Aorta (tissue), 5 donors: ENCODE measurements at regions not wholly inside any gene's neighbourhood (a gene's known extent, or its start where the extent isn't known, plus 50 kb on each side); places are given as distances from the start of the nearest gene placed in this dataset.

ENCODE experiments used
- ATAC-seq: fragments of 200-7000 bp; cut with Tn5 transposase; one replicate; pipeline ENCODE4 v1.9.1; 2022; ENCODE audit warnings: moderate library complexity; ENCODE audit not compliant: low FRiP score
- DNase-seq, 2 donors: peaks; one replicate each; pipeline ENCODE4 v3.0.0-alpha.2; 2020
- H3K27ac ChIP-seq, 2 donors: one replicate each; pipeline ENCODE4 v1.5.1; 2013; ENCODE audit warnings: low read length in 2 of 2, mild to moderate bottlenecking in 2 of 2, moderate library complexity in 2 of 2, control low read depth in 1 of 2, inconsistent platforms in 1 of 2, low read depth in 1 of 2
- H3K27me3 ChIP-seq, 2 donors: one replicate each; pipeline ENCODE4 v1.6.1; 2013; ENCODE audit warnings: control low read depth in 1 of 2, low read length in 1 of 2, mild to moderate bottlenecking in 1 of 2, moderate library complexity in 1 of 2; ENCODE audit not compliant: insufficient read depth in 2 of 2, control insufficient read depth in 1 of 2
- H3K36me3 ChIP-seq, 2 donors: one replicate each; pipeline ENCODE4 v1.6.1; 2013; ENCODE audit warnings: control low read depth in 1 of 2, low read length in 1 of 2, mild to moderate bottlenecking in 1 of 2; ENCODE audit not compliant: insufficient read depth in 2 of 2, control insufficient read depth in 1 of 2
- H3K4me1 ChIP-seq, 2 donors: one replicate each; pipeline ENCODE4 v1.6.1; 2013; ENCODE audit warnings: low read length in 2 of 2, control low read depth in 1 of 2, mild to moderate bottlenecking in 1 of 2, moderate library complexity in 1 of 2; ENCODE audit not compliant: insufficient read depth in 2 of 2, control insufficient read depth in 1 of 2
- H3K4me3 ChIP-seq, 2 donors: one replicate each; pipeline ENCODE4 v1.5.1; 2013; ENCODE audit warnings: low read length in 2 of 2, control low read depth in 1 of 2, mild to moderate bottlenecking in 1 of 2
- H3K9me3 ChIP-seq: one replicate; pipeline ENCODE4 v1.6.1; 2013; ENCODE audit warnings: mild to moderate bottlenecking, low read length; ENCODE audit not compliant: control insufficient read depth
- WGBS, 2 donors: extraction: QIAGEN DNeasy Blood & Tissue Kit; methylation state at CpG; one replicate each; pipeline ENCODE4 v1.1.7; 2013; 5-methylcytosine and 5-hydroxymethylcytosine counted together
- intact Hi-C, 2 donors: fragments of 100-400 bp; cut with DNase I; formaldehyde crosslinking; loops; one replicate each; pipeline versions ENCODE4 v1.14.2 to v1.15.0; 2022
- donor health status: healthy with polysubstance abuse.
- donor health status: Bipolar disorder and iron deficiency.
- donor health status: DM: no; HTN: no; CAD: no.
- donor health status: DM: no; HTN: no; CAD: no.
- donor health status: DM: yes; HTN: yes; CAD: no.

DNA sequence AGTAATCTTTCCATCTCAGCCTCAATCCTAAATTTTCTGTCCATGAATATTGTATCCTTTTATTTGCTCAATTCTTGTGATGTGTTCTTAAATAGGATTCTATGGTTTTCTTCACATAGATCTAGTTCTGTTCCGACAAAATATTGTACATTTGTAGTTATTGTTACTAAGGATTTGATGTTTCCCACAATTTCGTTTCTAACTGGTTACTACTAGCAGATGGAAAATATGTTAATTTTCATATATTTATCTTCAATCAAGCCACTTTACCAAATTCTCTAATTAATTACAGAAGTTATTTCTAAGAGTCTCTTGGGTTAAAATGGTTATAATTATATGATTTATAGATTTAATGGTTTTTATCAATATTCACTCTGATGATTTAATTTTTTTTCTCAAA is 60.3 kb downstream of the SEC61B start:
- 95 to 97% methylated on average over 2 of the region's 2 CpGs for WGBS, 2 donors
- H3K4me1 ChIP-seq: no peaks in the 10 kb centered on the region
- intact Hi-C loops: no loop called here
- no peak for ATAC-seq
- no peaks in the 10 kb centered on the region for H3K27me3 ChIP-seq
- no peak for DNase-seq
- no peak overlapping the region for H3K27ac ChIP-seq
- no peaks in the 10 kb centered on the region for H3K36me3 ChIP-seq
- H3K9me3 ChIP-seq: no peaks in the 10 kb centered on the region
- H3K4me3 ChIP-seq: no peak overlapping the region

DNA sequence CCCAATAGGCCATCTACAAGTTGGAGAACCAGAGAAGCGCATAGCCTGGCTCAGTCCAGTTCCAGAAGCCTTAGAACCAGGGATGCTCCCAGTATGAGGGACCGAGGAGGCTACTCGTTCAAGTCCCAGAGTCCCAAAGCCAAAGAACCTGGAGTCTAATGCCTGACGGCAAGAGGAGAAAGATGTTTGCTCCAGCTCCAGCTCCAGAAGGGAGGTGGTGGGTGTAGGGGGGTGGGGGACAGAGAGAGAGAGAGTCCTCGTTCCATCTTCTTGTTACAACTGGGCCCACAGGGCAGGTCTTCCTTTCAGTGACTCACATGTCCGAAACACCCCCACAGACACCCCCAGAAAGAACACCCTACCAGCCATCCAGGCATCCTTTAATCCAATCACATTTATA is 63.9 kb downstream of the SEC61B start:
- Histone ChIP-seq H3K27me3 (no peaks in the 10 kb centered on the region), H3K9me3 (no peaks in the 10 kb centered on the region), H3K4me1 (no peaks in the 10 kb centered on the region), H3K4me3 (no peak overlapping the region), H3K36me3 (no peaks in the 10 kb centered on the region), H3K27ac (no peak overlapping the region)
- DNase-seq (no peak), ATAC-seq (no peak)
- 93% methylated on average over 6 of the region's 6 CpGs for WGBS, 2 donors
- intact Hi-C loops: no loop called here

DNA sequence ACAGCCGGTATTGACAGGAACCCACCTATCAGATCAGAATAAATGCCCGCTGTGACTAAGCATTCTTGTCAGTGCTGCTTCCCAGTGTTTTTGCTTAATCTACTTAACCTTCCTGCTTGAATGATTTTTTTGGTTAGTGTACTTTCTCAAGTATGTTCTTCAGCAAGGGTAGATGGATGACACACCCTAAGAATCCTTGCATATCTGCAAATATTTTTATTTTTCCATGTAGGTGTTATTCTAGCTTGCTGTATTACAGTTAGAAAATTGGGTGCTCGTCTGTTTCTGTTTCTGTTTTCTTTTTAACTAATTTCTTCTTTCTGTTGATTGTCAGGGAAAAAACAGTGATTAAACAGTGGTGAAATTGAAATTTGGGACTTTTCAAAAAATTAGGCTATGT is 64.5 kb downstream of the SEC61B start:
- no peak overlapping the region for H3K27ac ChIP-seq
- ATAC-seq: no peak
- H3K9me3 ChIP-seq: no peaks in the 10 kb centered on the region
- intact Hi-C loops: no loop called here
- no peaks in the 10 kb centered on the region for H3K36me3 ChIP-seq
- no peaks in the 10 kb centered on the region for H3K4me1 ChIP-seq
- no peak for DNase-seq
- H3K27me3 ChIP-seq: no peaks in the 10 kb centered on the region
- H3K4me3 ChIP-seq: no peak overlapping the region
- 85 to 86% methylated on average over 3 of the region's 3 CpGs for WGBS, 2 donors

DNA sequence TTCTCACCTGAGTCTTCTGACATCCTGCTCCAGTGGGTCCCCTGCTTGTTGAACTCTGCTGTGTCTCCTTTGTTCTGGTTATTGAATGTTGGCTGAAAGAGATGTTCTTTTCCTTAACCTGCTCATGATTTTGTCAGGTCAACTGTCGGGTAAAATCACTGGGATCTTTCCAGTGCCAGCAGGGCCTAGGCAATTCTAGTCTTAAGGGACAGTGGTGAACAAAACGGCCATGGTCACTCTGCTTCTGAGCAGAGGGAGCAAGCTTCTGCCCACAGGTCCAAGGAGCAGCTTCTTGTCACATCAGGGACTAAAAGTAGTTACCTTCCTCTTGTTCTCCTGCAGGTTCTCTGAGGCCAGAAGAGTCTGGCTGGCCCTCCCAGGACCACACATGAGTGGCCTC is 65.6 kb downstream of the SEC61B start:
- no peak for ATAC-seq
- H3K27me3 ChIP-seq: no peaks in the 10 kb centered on the region
- intact Hi-C loops: no loop called here
- 89 to 92% methylated on average over 2 of the region's 2 CpGs for WGBS, 2 donors
- no peak overlapping the region for H3K4me3 ChIP-seq
- no peak for DNase-seq
- H3K27ac ChIP-seq: no peak overlapping the region
- H3K36me3 ChIP-seq: no peaks in the 10 kb centered on the region
- H3K9me3 ChIP-seq: no peaks in the 10 kb centered on the region
- H3K4me1 ChIP-seq: no peaks in the 10 kb centered on the region

DNA sequence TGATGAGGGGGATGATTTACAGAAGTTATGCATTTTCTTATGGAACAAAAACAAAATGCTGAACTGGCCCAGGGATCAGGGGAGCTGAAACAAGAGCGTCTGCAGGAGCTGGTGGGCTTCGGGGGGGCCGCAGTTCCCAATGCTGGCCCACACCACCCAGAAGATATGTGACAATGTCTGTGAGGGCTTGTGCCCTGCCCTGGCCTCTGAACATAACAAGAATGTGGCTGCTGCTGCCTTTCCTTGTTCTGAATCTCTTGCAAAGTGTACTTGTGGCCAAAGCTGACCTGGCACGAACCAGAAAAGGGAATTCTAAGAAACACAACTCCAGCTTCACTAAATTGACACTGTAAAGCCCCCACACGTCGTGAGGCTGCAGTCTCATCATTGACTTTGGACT is 66.7 kb downstream of the SEC61B start:
- 55 to 70% methylated on average over 5 to 6 of the region's 6 CpGs for WGBS, 2 donors
- intact Hi-C loops: no loop called here
- no peak overlapping the region for H3K27ac ChIP-seq
- DNase-seq (no peak), ATAC-seq (no peak)
- no peaks in the 10 kb centered on the region for H3K9me3 ChIP-seq
- H3K27me3 ChIP-seq: no peaks in the 10 kb centered on the region
- H3K4me3 ChIP-seq: no peak overlapping the region
- no peaks in the 10 kb centered on the region for H3K36me3 ChIP-seq
- no peaks in the 10 kb centered on the region for H3K4me1 ChIP-seq

DNA sequence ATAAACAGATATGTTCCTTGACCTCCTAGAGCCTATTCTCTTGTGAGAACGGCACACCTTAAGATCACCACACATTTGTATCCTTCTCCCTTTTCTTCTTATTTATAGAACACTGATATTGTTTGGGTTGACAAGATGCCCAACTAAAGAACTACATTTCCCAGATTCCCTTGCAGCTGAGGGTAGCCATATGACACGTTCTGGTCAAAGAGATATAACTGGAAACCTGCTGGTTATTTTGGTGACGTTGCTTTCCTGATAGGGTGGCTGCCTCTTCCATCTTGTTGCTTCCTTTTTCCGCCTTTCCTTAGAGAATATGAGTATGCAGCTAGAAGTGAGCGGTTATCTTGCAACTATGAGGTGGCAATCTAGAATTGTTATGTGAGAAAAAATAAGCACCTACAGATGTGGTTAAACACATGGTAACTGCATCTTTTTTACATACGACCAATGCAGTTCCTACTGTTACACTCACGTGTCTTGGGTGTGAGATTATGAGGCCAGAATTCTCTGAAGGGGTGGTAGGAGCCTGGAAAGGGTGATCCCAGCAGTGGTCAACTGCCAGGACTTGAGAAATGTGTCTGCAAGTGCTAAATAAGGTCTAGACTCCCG is 72.9 kb downstream of the SEC61B start:
- WGBS, 2 donors: 49 to 57% methylated on average over 7 to 8 of the region's 8 CpGs
- Histone ChIP-seq H3K4me1 (no peaks in the 10 kb centered on the region), H3K27ac (no peak overlapping the region), H3K4me3 (no peak overlapping the region), H3K27me3 (no peaks in the 10 kb centered on the region), H3K9me3 (no peaks in the 10 kb centered on the region), H3K36me3 (no peaks in the 10 kb centered on the region)
- ATAC-seq (no peak), DNase-seq (no peak)
- intact Hi-C loops: no loop called here

DNA sequence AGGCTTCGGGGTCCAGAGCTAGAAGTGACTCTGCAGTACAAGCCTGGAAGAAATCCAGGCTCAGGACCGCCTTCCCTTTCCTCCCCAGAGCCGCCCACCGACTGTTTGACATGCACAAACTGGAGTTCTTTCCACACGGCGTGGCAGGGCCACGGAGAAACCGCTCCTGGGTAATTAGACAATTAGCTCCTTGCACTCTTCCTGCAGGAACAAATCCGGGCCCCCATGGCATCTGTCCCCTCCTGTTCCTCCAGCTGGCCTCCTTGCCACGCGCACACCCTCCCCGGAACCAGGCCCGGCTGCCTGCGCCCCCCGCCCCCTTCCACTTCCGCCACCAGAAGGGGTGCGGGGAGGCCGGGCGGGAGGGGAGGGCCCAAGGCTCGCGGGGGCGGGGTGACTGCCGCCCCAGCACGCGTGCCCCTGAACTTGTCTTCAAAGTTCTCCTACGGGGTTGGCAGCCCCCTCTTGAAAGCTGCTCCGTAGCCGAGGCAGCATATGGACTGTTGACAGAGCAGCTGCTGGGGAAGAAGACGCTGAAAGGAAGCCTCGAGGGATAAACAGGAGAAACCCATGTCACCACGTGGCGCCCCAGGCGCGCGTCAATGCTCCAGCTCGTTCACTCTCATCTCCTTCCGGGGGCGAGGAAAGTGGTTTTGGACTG is 74.3 kb downstream of the SEC61B start:
- ATAC-seq (peak; percentile 37), DNase-seq (peak; percentile 53 to 77)
- intact Hi-C loops: no loop called here
- Histone ChIP-seq H3K27ac (no peak overlapping the region), H3K4me1 (no peaks in the 10 kb centered on the region), H3K36me3 (no peaks in the 10 kb centered on the region), H3K9me3 (no peaks in the 10 kb centered on the region), H3K4me3 (no peak overlapping the region), H3K27me3 (no peaks in the 10 kb centered on the region)
- 41 to 54% methylated on average over 32 to 38 of the region's 38 CpGs for WGBS, 2 donors

DNA sequence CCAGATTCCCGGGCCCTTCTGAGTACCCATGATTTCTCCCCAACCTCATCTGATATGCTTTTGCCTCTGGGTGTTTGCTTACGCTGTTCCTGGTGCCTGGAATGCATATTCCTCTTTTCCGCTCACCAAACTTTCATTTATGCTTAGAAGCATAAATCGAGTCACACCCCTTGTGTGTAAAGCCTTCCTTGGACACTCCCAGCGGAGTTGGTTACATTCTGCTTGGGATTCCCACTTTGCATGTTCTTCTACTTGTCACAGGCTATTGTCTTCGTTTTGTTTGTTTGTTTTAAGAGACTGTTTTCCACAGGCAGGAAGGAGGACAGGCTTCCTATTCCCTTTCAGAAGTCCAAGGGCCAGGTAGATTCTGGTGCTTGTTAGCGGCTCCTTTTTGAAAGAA is 76.5 kb downstream of the SEC61B start:
- Histone ChIP-seq H3K27ac (no peak overlapping the region), H3K4me1 (no peaks in the 10 kb centered on the region), H3K9me3 (no peaks in the 10 kb centered on the region), H3K4me3 (no peak overlapping the region), H3K27me3 (no peaks in the 10 kb centered on the region), H3K36me3 (no peaks in the 10 kb centered on the region)
- intact Hi-C loops: no loop called here
- ATAC-seq (no peak), DNase-seq (no peak)
- WGBS, 2 donors: 78 to 80% methylated on average over 7 of the region's 7 CpGs
